Left lung (tissue), 4 donors: ENCODE measurements at regions not wholly inside any gene's neighbourhood (a gene's known extent, or its start where the extent isn't known, plus 50 kb on each side); places are given as distances from the start of the nearest gene placed in this dataset.
"Not testable (repeated sequence)": the region's sequence is repeated elsewhere in the genome, so short reads cannot be mapped to it uniquely, and the experiment has no call there.

ENCODE experiments used
- ATAC-seq: fragments of 200-7000 bp; cut with Tn5 transposase; one replicate; pipeline ENCODE4 v1.9.1; 2020; ENCODE audit warnings: moderate library complexity
- DNase-seq, 4 donors: peaks; one replicate each; pipeline ENCODE4 v3.0.0-alpha.2; 2013 to 2020
- H3K27ac ChIP-seq, 2 donors: fragments of 200-600 bp; sonication (generic) in 1 of 2; one replicate each; pipeline versions ENCODE4 v1.5.0 to v1.8.0; 2020 to 2021
- H3K27me3 ChIP-seq, 2 donors: fragments of 200-600 bp; sonication (generic) in 1 of 2; one replicate each; pipeline versions ENCODE4 v1.5.0 to v1.8.0; 2020 to 2021
- H3K36me3 ChIP-seq, 2 donors: fragments of 200-600 bp; sonication (generic) in 1 of 2; one replicate each; pipeline versions ENCODE4 v1.5.0 to v1.8.0; 2020 to 2021
- H3K4me1 ChIP-seq, 2 donors: fragments of 200-600 bp; one replicate each; pipeline ENCODE4 v1.8.0; 2021
- H3K4me3 ChIP-seq, 2 donors: fragments of 200-600 bp; sonication (generic) in 1 of 2; one replicate each; pipeline versions ENCODE4 v1.5.0 to v1.8.0; 2020 to 2021; ENCODE audit warnings: mild to moderate bottlenecking in 1 of 2
- H3K9me3 ChIP-seq, 2 donors: fragments of 200-600 bp; sonication (generic) in 1 of 2; one replicate each; pipeline versions ENCODE4 v1.5.0 to v1.8.0; 2020 to 2021
- CTCF ChIP-seq, 2 donors: fragments of 200-600 bp; sonication (generic) in 1 of 2; IDR thresholded peaks; one replicate each; pipeline versions ENCODE4 v1.5.0 to v1.8.0; 2021; ENCODE audit warnings: antibody characterized with exemption in 2 of 2
- intact Hi-C, 2 donors: fragments of 100-400 bp; cut with DNase I; formaldehyde crosslinking; loops; one replicate each; pipeline versions ENCODE4 v1.11.2 to v1.14.2; 2022
- donor health status: DM: no; HTN: yes; CAD: no.
- donor health status: DM: no; HTN: no; CAD: no.

GRCh38 chr11:81245791-81246190, 1487.9 kb downstream of the FAM181B start:
- ATAC-seq (no peak), DNase-seq (no peak)
- H3K9me3 ChIP-seq, result no peaks in the 10 kb centered on the region
- H3K4me3 ChIP-seq, result no peak overlapping the region
- H3K36me3 ChIP-seq, result no peaks in the 10 kb centered on the region
- intact Hi-C loops, result no loop called here
- TF ChIP-seq CTCF (IDR thresholded peaks at IDR 0.05), result no peak
- no peak overlapping the region for H3K27ac ChIP-seq
- H3K4me1 ChIP-seq, result no peaks in the 10 kb centered on the region
- no peaks in the 10 kb centered on the region for H3K27me3 ChIP-seq

- H3K27me3 ChIP-seq, result no peaks in the 10 kb centered on the region
- no peaks in the 10 kb centered on the region for H3K36me3 ChIP-seq
- TF ChIP-seq CTCF (IDR thresholded peaks at IDR 0.05), result no peak
- no peak overlapping the region for H3K27ac ChIP-seq
- DNase-seq (no peak), ATAC-seq (no peak)
- intact Hi-C loops, result no loop called here
- no peaks in the 10 kb centered on the region for H3K4me1 ChIP-seq
- no peaks in the 10 kb centered on the region for H3K9me3 ChIP-seq
- no peak overlapping the region for H3K4me3 ChIP-seq
Observed at GRCh38 chr11:81241672-81242275, 1491.9 kb downstream of the FAM181B start.

GRCh38 chr11:81237139-81237538, 1496.5 kb downstream of the FAM181B start:
- peak; percentile 11 to 18 for TF ChIP-seq CTCF (IDR thresholded peaks at IDR 0.05)
- Histone ChIP-seq H3K9me3 (no peaks in the 10 kb centered on the region), H3K36me3 (no peaks in the 10 kb centered on the region), H3K27me3 (no peaks in the 10 kb centered on the region), H3K27ac (no peak overlapping the region), H3K4me1 (no peaks in the 10 kb centered on the region), H3K4me3 (no peak overlapping the region)
- peak in 2 of 4 donors; percentile 53 to 76 for DNase-seq
- peak; percentile 81 for ATAC-seq
- intact Hi-C loops, result no loop called here

- H3K4me1 ChIP-seq, H3K36me3 ChIP-seq, H3K27me3 ChIP-seq, intact Hi-C loops, H3K9me3 ChIP-seq, H3K4me3 ChIP-seq, ATAC-seq, H3K27ac ChIP-seq: not testable (repeated sequence)
- DNase-seq, result peak in 1 of 4 donors; percentile 35
Observed at GRCh38 chr11:81227409-81227808, 1506.3 kb downstream of the FAM181B start.

- no peak for TF ChIP-seq CTCF (IDR thresholded peaks at IDR 0.05)
- Histone ChIP-seq H3K4me1 (no peaks in the 10 kb centered on the region), H3K9me3 (no peaks in the 10 kb centered on the region), H3K36me3 (no peaks in the 10 kb centered on the region), H3K27ac (no peak overlapping the region), H3K4me3 (no peak overlapping the region), H3K27me3 (no peaks in the 10 kb centered on the region)
- ATAC-seq (no peak), DNase-seq (no peak)
- intact Hi-C loops, result no loop called here
Observed at GRCh38 chr11:81224396-81224795, 1509.3 kb downstream of the FAM181B start.

GRCh38 chr11:81222491-81222890, 1511.2 kb downstream of the FAM181B start:
- H3K4me3 ChIP-seq, result no peak overlapping the region
- H3K9me3 ChIP-seq, result no peaks in the 10 kb centered on the region
- ATAC-seq (no peak), DNase-seq (peak in 1 of 4 donors; percentile 47)
- no peak for TF ChIP-seq CTCF (IDR thresholded peaks at IDR 0.05)
- H3K27ac ChIP-seq, result no peak overlapping the region
- no peaks in the 10 kb centered on the region for H3K4me1 ChIP-seq
- no peaks in the 10 kb centered on the region for H3K27me3 ChIP-seq
- intact Hi-C loops, result no loop called here
- H3K36me3 ChIP-seq, result no peaks in the 10 kb centered on the region
